T-helper 17 cell (primary cell): ENCODE measurements at regions not wholly inside any gene's neighbourhood (a gene's known extent, or its start where the extent isn't known, plus 50 kb on each side); places are given as distances from the start of the nearest gene placed in this dataset.
"Not testable (repeated sequence)": the region's sequence is repeated elsewhere in the genome, so short reads cannot be mapped to it uniquely, and the experiment has no call there.

Experiments used
- ATAC-seq: fragments of 150-1000 bp; cut with Tn5 transposase; 2 replicates; pipeline ENCODE4 v1.10.0; 2021; ENCODE audit warnings: mild to moderate bottlenecking, moderate library complexity
- DNase-seq, 3 donors: peaks; one replicate each; pipeline versions ENCODE4 v3.0.0 to v3.0.0-alpha.2; 2020 to 2021
- H3K9me3 ChIP-seq: one replicate; pipeline ENCODE4 v1.7.0; 2013; ENCODE audit warnings: low read length, mild to moderate bottlenecking; ENCODE audit not compliant: control insufficient read depth, poor library complexity, severe bottlenecking
- H3K27ac Mint-ChIP-seq: one replicate; pipeline ENCODE4 v1.8.0; 2022; ENCODE audit warnings: mild to moderate bottlenecking, moderate library complexity, mixed read lengths
- H3K27me3 Mint-ChIP-seq: one replicate; pipeline ENCODE4 v1.8.0; 2022; ENCODE audit warnings: mixed read lengths
- H3K36me3 Mint-ChIP-seq: one replicate; pipeline ENCODE4 v1.8.0; 2022; ENCODE audit warnings: low read depth, mixed read lengths
- H3K4me1 Mint-ChIP-seq: one replicate; pipeline ENCODE4 v1.8.0; 2022; ENCODE audit warnings: mild to moderate bottlenecking, mixed read lengths
- H3K4me3 Mint-ChIP-seq: one replicate; pipeline ENCODE4 v1.8.0; 2022; ENCODE audit warnings: mild to moderate bottlenecking, moderate library complexity, mixed read lengths

DNA sequence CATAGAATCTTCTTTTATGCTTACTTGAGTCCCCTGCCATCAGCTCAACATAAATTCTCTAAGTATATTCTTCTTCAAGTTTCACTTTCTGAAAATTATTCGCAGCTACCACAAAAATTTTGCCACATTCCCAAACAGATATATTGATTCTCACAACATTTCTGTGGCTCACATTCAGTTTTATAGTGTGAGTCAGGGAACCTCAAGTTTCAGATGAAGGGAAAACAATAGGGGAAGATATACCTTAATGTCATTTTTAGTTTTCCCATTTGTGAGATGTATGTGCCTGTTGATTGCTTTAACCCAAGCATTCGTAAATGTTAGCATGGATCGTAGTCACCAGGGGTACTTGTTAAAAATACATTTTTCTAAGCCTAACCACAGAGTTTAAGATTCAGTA lies 465.8 kb downstream of the CCER1 start:
- Mint-ChIP-seq H3K4me1 (no peaks in the 10 kb centered on the region), H3K36me3 (no peaks in the 10 kb centered on the region), H3K27me3 (no peaks in the 10 kb centered on the region), H3K27ac (no peak overlapping the region), H3K4me3 (no peak overlapping the region)
- H3K9me3 ChIP-seq, result no peaks in the 10 kb centered on the region
- ATAC-seq, result no peak
- no peak for DNase-seq

DNA sequence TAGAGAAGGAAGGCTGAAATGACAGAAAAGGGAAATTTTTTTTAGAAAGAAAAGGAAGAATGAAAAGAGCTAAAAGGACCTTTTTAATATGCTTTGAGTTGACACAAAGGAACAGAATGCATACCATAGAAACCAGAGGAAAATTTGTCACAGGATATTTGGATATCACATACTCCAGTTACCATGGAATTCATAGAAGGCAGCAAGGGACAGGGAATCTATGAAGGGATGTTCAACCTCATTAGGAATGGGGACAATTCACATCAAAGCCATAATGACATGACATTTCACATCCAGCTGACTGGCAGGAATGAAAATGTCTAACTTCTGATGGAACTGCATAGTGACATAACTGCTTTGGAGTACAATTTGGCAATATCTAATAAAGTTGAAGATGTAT lies 469.4 kb downstream of the CCER1 start:
- no peak overlapping the region for H3K4me3 Mint-ChIP-seq
- no peak for DNase-seq
- H3K9me3 ChIP-seq, result no peaks in the 10 kb centered on the region
- no peaks in the 10 kb centered on the region for H3K4me1 Mint-ChIP-seq
- no peaks in the 10 kb centered on the region for H3K27me3 Mint-ChIP-seq
- no peaks in the 10 kb centered on the region for H3K36me3 Mint-ChIP-seq
- H3K27ac Mint-ChIP-seq, result no peak overlapping the region
- no peak for ATAC-seq

DNA sequence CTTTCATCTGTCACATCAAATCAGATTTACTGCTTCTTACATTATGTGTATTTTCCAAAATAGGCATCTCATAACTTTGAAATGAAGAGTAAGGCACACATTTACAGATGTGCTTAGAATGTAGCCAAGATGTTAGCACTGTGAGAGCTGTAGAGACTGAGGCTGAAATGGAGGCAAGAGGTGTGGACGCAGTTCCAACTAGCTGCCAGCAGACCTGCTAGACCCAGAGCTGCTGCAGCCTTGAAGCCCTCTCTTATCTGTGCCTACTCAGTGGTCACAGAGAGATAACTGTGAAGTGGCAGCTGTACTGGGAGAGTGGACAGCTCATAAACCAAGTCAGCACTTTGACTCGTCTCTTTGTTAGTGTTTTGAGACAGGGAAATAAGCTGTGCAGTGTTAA lies 470.9 kb downstream of the CCER1 start:
- no peak overlapping the region for H3K27ac Mint-ChIP-seq
- H3K4me1 Mint-ChIP-seq, result no peaks in the 10 kb centered on the region
- ATAC-seq, result no peak
- no peaks in the 10 kb centered on the region for H3K36me3 Mint-ChIP-seq
- no peaks in the 10 kb centered on the region for H3K27me3 Mint-ChIP-seq
- no peak for DNase-seq
- H3K4me3 Mint-ChIP-seq, result no peak overlapping the region
- H3K9me3 ChIP-seq, result no peaks in the 10 kb centered on the region

DNA sequence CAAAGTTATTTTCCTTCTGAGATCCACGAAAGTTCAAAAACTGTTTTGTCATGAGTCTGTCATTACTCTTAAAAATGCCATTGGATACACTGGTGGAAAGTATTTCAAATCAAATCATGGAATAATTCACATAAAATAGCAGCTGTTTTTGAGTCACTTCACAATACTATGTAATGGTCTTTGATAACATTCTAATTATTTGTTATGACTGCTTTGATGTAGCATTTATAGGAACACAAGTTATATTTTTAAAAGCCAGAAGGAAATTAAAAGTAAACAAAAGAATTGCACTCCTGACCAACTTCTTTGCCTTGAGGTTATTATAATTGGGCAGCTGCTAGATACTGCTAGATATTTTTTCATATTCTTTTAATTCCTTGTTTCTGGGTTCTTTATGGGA lies 473.2 kb downstream of the CCER1 start:
- Mint-ChIP-seq H3K27ac (no peak overlapping the region), H3K36me3 (no peaks in the 10 kb centered on the region), H3K27me3 (no peaks in the 10 kb centered on the region), H3K4me1 (no peaks in the 10 kb centered on the region), H3K4me3 (no peak overlapping the region)
- no peak for DNase-seq
- no peak for ATAC-seq
- H3K9me3 ChIP-seq, result no peaks in the 10 kb centered on the region

DNA sequence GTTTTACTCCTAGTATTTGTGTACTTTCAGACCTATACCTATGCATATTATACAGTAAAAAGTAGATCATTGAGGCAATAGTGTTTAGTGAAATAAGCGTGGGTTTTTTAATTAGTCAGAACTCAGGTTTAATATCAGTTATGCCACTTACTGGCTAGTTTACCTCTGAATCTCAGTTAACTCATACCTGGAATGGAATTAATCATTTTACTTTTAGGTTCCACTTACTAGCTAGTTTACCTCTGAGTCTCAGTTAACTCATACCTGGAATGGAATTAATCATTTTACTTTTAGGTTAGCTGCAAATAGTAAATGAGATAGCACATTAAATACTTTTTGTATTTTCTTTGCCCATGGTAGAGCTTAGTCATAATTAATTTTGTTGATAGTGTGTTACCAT lies 475.7 kb downstream of the CCER1 start:
- DNase-seq (no peak), ATAC-seq (no peak)
- Mint-ChIP-seq H3K36me3 (no peaks in the 10 kb centered on the region), H3K27ac (no peak overlapping the region), H3K4me1 (no peaks in the 10 kb centered on the region), H3K27me3 (no peaks in the 10 kb centered on the region), H3K4me3 (no peak overlapping the region)
- H3K9me3 ChIP-seq, result no peaks in the 10 kb centered on the region

DNA sequence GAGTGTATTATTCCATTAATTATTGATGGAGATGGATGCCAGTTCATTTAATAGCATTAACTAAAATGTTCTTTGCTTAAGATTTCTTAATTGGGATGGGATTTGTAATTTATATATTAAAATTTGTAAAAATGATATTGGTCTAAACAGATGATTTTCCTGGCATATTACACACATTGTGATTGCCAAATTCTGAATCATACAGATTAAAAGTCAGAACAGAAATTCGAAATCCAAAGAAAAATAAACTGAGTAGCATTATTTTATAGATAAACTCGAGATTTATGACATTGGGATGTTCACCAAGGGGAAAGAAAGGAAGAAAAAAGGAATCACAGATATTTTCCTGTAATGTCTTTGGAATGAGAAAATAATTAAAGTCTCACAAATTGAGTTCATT lies 481.1 kb downstream of the CCER1 start:
- no peaks in the 10 kb centered on the region for H3K9me3 ChIP-seq
- Mint-ChIP-seq H3K4me1 (no peaks in the 10 kb centered on the region), H3K27ac (no peak overlapping the region), H3K4me3 (no peak overlapping the region), H3K36me3 (no peaks in the 10 kb centered on the region), H3K27me3 (no peaks in the 10 kb centered on the region)
- ATAC-seq, result no peak
- no peak for DNase-seq

DNA sequence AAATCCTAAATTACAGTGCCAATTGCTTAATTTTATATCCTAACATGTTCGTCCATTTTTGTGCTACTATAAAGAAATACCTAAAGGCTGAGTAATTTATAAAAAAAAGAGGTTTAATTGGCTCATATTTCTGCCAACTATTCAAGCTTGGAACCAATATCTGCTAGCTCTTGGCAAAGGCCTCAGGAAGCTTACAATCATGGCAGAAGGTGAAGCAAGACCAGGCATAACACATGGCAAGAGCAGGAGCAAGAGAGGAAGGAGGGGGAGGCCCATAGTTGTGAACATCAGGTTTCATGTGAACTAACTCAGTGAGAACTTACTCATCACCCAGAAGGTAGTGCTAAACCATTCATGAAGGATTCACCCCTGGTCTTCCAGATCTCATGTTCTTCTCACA lies 494.3 kb downstream of the CCER1 start:
- Mint-ChIP-seq H3K27me3 (no peaks in the 10 kb centered on the region), H3K4me3 (no peak overlapping the region), H3K36me3 (no peaks in the 10 kb centered on the region), H3K4me1 (no peaks in the 10 kb centered on the region), H3K27ac (no peak overlapping the region)
- DNase-seq (no peak), ATAC-seq (no peak)
- H3K9me3 ChIP-seq, result no peaks in the 10 kb centered on the region

DNA sequence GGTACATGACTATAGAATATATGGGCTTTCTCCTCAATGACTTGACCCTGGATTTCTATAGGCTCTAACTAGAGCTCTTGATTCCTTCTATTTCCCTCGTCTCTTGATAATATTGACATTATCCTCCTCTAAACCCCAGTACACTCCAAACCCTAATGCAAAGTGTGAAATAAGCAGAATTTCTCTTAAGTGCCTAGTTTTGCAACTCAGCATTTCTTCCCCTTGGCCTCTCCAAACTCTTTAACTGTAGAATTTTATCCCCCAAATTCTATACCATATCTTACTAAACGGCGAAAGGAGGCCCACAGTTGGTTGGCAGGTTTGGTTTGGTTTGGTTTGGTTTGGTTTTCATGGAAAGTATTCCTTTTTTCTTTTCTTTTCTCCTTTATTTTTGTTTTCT lies 498.7 kb downstream of the CCER1 start:
- ATAC-seq (no peak), DNase-seq (no peak)
- H3K9me3 ChIP-seq, result no peaks in the 10 kb centered on the region
- Mint-ChIP-seq H3K36me3 (no peaks in the 10 kb centered on the region), H3K27me3 (no peaks in the 10 kb centered on the region), H3K4me1 (no peaks in the 10 kb centered on the region), H3K4me3 (no peak overlapping the region), H3K27ac (no peak overlapping the region)

DNA sequence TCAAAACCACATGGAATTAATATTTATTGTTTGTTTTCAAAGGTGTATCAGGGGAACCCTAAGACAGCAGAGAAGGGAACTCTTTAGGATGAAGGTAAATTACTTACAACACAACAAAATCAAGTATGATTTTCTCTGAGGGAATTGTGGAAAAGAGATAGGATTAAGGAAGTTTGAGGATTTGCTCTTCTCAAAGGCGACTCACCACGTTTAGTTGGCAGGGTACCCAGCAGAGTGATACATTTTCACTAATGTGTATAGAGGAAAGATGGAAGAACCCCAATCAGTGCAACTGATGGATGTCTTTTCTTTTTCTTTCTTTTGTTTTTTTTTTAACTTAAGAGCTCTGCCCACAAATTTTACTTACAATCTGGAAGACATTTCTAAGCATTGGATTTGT lies 499.2 kb downstream of the CCER1 start:
- Mint-ChIP-seq H3K36me3 (no peaks in the 10 kb centered on the region), H3K4me1 (no peaks in the 10 kb centered on the region), H3K27me3 (no peaks in the 10 kb centered on the region), H3K4me3 (no peak overlapping the region), H3K27ac (no peak overlapping the region)
- no peaks in the 10 kb centered on the region for H3K9me3 ChIP-seq
- DNase-seq (no peak), ATAC-seq (no peak)

DNA sequence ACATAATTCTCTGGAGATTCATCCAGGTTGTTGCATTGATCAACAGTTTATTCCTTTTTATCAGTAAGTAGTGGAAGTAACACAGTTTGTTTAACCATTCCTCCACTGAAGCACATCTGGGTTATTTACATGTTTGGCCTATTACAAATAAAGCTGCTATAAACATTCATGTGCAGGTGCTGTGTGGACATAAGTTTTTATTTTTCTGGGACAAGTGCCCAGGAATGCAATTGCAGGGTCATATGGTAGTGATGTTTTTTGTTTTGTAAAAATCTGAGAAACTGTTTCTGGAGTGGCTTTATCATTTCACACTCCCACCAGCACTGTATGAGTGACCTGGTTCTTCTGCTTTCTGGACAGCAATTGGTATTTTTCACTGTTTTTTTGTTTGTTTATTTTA lies 505.4 kb downstream of the CCER1 start:
- no peak overlapping the region for H3K27ac Mint-ChIP-seq
- H3K4me1 Mint-ChIP-seq, result no peaks in the 10 kb centered on the region
- H3K36me3 Mint-ChIP-seq, result no peaks in the 10 kb centered on the region
- ATAC-seq (no peak), DNase-seq (no peak)
- H3K4me3 Mint-ChIP-seq, result no peak overlapping the region
- no peaks in the 10 kb centered on the region for H3K9me3 ChIP-seq
- H3K27me3 Mint-ChIP-seq, result no peaks in the 10 kb centered on the region

DNA sequence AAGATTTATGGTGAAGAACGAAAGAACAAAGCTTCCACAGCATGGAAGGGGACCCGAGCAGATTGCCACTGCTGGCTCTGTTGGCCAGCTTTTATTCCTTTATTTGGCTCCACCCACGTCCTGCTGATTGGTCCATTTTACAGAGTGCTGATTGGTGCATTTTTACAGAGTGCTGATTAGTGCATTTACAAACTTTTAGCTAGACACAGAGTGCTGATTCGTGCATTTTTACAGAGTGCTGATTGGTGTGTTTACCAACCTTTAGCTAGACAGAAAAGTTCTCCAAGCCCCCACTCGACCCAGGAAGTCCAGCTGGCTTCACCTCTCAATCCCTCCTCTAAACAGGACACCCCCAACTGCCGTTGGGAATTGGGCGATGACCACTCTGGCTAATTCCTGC lies 511.5 kb downstream of the CCER1 start:
- H3K4me1 Mint-ChIP-seq, ATAC-seq, H3K4me3 Mint-ChIP-seq, H3K27me3 Mint-ChIP-seq, H3K36me3 Mint-ChIP-seq, H3K9me3 ChIP-seq, DNase-seq, H3K27ac Mint-ChIP-seq: not testable (repeated sequence)

DNA sequence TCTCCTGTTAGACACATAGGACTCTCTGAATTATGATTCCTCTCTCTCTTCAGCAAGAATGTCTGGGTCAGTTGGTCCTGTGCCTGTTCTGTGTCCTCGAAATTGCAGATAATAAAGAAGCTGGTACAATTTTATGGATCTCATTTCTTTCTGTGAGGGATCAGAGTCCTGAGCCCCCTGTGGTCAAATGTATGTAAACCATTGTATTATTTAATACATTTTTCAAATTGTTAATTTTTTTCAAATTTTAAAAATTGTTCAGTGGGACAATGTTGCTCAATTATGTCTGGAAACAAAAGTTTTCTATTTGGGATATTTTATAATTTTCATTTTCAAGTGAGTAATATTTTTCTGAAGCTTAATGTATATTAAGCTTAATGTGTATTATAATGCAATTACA lies 513.5 kb downstream of the CCER1 start:
- H3K36me3 Mint-ChIP-seq, result no peaks in the 10 kb centered on the region
- H3K27ac Mint-ChIP-seq, result no peak overlapping the region

DNA sequence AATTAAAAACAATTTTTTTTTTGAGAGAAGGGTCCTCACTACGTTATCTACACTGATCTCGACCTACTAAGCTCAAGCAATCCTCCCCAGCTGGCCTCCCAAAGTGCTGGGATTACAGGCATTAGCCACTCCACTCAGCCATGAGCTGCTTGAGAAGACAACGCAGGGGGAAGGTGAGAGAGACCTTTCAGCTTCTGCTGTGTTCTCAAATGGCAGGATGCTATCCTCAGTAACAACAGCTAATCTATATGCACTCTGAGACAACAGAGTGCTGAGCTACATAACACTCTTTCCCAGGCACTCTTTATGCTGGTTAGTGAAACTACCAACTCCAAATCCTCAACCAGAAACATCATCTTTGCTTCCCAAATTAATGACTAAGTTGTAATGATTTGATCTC lies 526.1 kb downstream of the CCER1 start:
- Mint-ChIP-seq H3K27me3 (peaks cover 9% of the 10 kb centered on the region), H3K4me1 (no peaks in the 10 kb centered on the region), H3K36me3 (no peaks in the 10 kb centered on the region), H3K27ac (no peak overlapping the region), H3K4me3 (no peak overlapping the region)
- H3K9me3 ChIP-seq, result no peaks in the 10 kb centered on the region
- DNase-seq (no peak), ATAC-seq (no peak)

More for the DNA sequence above, 513.5 kb downstream of the CCER1 start:
- H3K27me3 Mint-ChIP-seq, result no peaks in the 10 kb centered on the region
- no peaks in the 10 kb centered on the region for H3K4me1 Mint-ChIP-seq
- H3K9me3 ChIP-seq, result no peaks in the 10 kb centered on the region
- DNase-seq (no peak), ATAC-seq (no peak)
- no peak overlapping the region for H3K4me3 Mint-ChIP-seq

DNA sequence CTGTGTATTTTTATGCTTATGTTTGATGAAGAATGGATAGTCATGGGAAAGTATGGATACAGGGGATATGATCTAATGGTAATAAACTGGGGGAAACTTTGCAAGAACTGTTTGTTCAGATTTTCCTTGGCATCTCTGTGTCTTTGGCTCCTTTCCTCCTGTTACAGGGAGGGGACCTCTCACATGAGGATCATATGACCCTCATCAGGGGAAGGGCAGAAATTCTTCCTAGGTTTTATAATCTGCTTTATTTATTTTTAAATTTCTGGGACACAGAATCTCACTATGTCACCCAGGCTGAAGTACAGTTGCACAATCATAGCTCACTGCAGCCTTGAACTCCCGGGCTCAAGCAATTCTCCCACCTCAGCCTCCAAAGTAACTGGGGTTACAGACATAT lies 526.5 kb downstream of the CCER1 start:
- no peaks in the 10 kb centered on the region for H3K9me3 ChIP-seq
- Mint-ChIP-seq H3K27ac (no peak overlapping the region), H3K36me3 (no peaks in the 10 kb centered on the region), H3K27me3 (peaks cover 9% of the 10 kb centered on the region), H3K4me3 (no peak overlapping the region), H3K4me1 (no peaks in the 10 kb centered on the region)
- no peak for DNase-seq
- ATAC-seq, result no peak

DNA sequence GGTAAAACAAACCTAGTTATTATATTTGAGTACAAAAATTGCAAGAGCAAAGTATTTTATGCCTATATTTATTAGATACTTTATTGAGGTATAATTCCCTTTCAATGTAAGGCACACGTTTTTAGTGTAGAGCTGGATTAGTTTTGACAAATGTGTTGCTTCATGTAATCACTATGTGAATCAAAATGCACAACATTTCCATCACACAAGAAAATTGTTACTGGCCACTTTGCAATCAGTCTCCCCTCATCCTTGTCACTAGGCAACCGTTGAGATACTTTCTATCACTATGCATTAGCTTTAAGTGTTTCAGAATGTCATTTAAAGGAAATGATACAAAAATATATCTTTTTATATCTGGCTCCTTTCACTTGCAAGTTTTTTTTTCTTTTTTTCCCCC lies 531.0 kb downstream of the CCER1 start:
- H3K36me3 Mint-ChIP-seq, result no peaks in the 10 kb centered on the region
- DNase-seq, result no peak
- H3K9me3 ChIP-seq, result no peaks in the 10 kb centered on the region
- H3K27ac Mint-ChIP-seq, result no peak overlapping the region
- no peak for ATAC-seq
- H3K27me3 Mint-ChIP-seq, result peaks cover 7% of the 10 kb centered on the region
- no peaks in the 10 kb centered on the region for H3K4me1 Mint-ChIP-seq
- no peak overlapping the region for H3K4me3 Mint-ChIP-seq
